ENCODE measurements at regions not wholly inside any gene's neighbourhood (a gene's known extent, or its start where the extent isn't known, plus 50 kb on each side); places are given as distances from the start of the nearest gene placed in this dataset.

GRCh38 chr18:64747803-64748202 lies 598.9 kb upstream of the LINC00305 start:
- TF ChIP-seq SUZ12 (IDR thresholded peaks at IDR 0.05; ENCODE audit: extremely low read depth, insufficient read depth, insufficient read length) = no peak
- no peak for TF ChIP-seq YY1 (IDR thresholded peaks at IDR 0.05; ENCODE audit: insufficient read depth, insufficient read length)
